HG02840 (cell line): ENCODE measurements at regions not wholly inside any gene's neighbourhood (a gene's known extent, or its start where the extent isn't known, plus 50 kb on each side); places are given as distances from the start of the nearest gene placed in this dataset.

ENCODE experiments used
- ATAC-seq: cut with Tn5 transposase; IDR thresholded peaks from one replicate; pipeline ENCODE4 v1.9.1; 2021; ENCODE audit warnings: mild to moderate bottlenecking, moderate library complexity, moderate number of reproducible peaks; ENCODE audit not compliant: unreplicated experiment, low FRiP score

DNA sequence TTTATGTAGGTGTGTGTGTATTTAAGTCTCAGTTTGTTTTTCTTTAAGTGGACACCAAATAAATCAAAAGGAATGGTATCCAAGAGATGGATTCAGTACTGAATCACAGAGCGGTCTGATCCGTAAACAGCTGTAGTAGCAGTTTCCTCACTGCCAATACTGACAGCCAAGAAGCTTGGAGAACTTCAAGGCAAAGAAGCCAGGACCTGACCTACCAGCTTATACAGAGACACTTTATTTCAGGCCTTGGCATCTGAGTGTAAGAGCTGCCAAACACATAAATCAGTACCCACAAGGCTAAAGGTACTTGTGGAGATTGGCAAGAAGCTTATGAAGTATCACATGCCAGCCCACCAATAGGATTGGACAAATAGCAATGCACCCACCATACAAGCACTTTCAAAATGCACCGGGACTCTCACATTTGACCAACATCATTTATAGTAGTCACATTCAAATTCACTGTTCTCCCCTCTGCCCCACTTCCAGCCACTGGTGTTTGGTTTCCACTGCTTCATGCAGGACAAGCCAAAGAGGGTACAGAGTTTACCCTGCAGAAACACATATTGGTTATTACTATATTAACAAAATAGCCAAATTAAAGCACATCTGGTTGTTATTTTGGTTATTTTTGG lies 357.9 kb downstream of the KLF12 start:
- ATAC-seq, result no peak

DNA sequence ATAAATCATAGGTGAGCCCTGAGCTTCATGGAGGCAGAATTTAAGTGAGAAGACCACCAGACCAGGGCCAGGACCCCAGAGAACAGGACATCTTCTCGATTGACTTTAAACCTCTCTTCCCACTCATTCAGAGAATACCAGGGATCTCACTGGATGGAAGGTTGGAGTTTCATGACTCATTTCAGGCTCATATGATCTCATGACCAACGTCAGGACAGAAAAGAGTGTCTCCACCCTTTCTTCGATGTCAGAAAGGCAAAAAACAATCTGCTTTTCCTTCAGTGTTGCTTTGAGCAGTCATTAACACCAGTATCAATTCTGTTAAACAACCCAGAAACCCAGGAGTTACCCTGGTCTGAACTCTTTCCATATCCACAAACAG lies 361.0 kb downstream of the KLF12 start:
- ATAC-seq, result no peak

DNA sequence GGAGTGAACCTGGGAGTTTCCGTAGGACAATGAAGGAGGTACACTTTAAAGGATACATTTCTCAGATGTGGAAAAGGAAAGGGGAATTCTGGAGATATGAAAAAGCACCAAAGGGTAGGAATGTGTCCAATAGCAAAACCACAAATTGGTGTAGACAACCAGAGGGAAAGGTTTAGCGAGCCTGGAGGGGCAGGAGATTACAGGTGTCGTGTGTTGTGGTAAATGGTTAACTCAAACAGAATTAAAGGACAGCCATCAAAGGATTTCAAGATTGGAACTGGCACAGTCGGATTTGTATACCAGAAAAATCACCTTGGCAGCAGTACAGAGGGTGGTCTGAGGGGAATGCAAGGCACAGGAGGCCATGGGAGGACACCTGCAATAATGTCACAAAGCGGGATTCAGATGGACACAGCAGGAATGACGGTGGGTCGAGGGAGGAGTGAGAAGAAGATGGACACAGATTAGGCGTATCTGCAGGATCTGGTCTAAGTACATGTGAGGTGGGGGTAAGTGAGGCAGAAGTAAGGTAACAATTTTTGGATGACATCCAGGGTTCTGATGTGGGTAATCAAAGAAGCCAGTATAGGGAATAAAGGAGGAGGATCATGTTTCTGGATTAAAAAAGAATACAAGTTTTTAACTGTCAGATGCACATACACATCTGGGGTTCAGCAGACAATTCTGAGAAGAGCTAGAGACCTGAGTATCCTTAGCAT lies 361.6 kb downstream of the KLF12 start:
- no peak for ATAC-seq

DNA sequence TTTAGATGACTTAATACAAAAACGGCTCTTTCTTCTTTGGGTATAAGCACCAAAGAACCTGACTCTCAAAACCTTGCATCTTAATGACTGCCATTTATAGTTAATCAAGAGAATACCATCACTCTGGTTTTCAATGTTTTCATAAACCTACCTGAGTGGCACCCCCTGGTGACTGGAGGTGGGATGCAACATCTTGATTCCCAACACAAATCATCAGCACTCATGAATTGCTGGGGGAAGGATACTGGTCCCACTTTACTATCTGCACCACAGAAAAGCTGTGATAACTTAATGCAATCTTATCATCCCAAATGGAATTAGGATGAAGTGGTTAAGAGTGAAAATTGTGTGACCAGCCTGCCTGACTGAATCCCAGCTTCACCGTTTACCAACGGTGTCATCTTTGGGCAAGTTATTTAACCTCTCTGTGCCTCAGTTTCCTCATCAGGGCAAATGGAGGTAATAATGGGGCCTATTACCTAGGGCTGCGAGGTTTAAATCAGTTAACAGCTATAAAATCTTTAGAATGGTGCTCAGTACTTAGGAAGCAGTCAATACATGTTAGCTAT lies 366.4 kb downstream of the KLF12 start:
- no peak for ATAC-seq

DNA sequence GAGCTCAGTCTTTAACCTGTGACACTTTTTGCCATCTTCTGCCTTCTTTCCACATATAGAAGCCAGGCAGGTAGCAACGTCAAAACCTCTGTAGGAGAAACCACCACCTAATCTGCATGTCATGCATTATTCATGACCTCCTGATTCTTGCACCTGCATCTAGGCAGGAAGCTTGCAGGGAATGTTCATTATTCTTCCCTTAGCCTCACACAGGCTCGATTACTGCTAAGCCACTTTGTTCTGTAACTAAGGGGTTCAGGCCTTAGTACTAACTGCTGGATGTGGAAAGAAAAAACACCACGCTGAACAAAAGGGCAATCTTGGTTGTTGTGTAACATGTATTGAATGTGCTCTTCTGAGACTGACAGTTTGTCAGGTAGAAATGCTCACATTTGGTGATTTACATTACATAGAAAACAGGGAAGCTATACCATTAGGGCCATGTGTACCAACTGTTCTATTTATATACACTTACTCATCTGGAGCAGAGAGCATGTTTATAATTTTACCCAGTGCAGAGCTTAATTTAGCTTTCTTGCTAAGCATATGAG lies 366.9 kb downstream of the KLF12 start:
- no peak for ATAC-seq

DNA sequence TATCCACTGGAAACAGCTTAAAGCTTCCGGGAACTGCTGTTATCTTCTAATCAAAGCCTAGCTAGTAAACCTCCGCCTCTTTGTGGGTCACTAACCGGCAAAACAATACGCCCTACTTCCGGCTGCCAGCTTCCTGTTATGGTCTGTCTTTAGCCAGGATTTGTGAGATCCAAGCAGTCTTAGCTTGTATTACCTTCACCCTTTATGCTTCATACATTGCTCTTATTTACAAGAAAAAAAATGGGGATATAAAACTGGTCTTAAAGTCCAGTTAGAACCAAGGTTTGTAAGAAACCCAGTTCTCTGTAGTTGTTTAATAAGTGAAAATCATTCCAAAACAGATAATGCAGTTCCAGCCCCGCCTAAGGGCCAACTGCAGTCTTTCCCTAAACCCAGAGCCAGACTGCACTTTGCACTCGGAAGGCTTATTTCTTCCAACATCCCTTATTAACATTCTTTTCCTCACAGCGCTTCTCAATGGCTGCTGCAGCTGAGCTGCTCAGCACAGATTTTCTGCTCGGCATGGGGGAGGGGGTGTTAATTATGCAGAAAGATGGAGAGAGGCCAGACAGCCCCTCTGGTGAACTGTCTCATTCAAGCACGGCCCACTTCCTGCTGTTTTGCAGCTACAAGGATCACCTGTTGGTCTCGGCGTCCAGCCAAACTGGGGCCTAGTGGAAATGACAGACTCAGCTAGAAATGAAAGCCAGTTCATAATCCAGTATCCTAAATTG lies 368.4 kb downstream of the KLF12 start:
- peak; percentile 86 for ATAC-seq

DNA sequence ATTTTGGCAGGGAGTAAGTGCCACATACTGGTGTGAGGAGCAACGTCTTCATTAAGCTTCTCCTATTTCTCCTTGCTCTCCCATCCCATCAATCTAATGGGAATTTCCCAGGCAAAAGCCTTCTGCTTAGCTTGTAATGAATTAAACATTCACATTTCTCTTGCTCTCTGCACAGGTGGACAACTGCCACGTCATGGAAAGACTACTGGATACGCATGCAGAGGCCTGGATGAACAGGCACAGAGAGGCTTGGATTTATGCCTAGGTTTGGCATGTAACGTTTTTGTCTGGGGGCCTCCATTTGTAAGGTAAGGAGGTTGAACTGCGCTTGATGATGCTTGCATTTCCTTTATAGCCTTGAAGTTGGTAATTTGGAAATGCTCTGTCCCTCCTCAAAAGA lies 374.8 kb downstream of the KLF12 start:
- no peak for ATAC-seq

DNA sequence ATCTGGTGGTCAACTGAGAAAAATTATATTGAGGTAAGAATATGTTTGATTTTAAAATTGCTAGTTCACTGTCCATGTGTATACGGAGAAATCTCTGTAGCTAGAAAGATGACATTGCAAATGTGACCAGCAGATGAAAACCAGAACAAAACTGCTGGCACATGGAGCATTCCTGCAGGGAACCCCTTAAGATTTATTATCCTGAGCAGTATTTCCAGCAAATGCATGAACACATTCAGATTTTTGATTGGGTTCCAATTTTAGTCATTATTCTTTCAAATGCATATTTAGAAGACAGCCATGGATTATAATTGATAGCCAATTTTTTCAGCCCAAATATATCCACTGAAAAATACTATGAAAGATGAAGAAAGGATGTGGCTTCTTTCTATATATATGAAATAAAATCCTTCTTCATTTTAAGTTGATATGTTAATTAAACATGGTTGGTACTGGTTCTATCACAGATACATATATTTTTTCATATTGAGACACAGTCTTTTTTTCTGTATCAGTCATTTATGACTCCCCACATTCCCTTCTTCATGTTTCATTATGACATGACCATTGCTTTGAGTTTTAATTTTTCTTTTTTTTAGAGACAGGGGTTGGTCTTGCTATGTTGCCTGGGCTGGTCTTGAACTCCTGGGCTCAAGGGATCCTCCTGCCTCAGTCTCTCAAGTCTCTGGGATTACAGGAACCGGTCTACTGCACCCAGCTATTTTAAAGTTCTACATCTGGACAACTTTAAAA lies 376.5 kb downstream of the KLF12 start:
- ATAC-seq, result no peak

DNA sequence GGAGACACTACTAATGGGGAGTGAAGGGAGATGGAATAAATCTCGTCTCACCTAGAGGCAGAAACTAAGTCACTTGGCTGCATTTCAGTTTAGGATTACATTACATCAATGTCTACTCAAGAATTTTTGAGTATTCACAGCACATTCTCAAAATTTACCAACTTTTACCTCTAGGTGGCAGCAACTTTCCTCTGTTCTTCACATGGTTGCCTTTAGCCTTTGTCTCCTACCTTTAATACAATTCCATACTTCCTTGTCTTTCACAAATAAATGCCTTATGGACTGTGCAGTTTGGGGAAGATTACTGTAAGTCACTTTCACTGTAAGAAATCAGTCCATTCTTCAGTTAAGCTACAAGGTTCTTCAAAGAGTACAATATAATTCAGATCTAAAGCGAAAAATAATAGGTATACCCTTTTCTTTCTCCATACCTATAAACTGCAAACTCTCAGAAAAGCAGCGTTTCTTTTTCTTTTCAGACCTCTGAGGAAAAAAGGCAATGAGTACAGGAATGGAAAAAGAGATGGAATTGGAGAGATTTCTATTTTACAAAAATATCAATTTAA lies 379.4 kb downstream of the KLF12 start:
- ATAC-seq, result no peak

DNA sequence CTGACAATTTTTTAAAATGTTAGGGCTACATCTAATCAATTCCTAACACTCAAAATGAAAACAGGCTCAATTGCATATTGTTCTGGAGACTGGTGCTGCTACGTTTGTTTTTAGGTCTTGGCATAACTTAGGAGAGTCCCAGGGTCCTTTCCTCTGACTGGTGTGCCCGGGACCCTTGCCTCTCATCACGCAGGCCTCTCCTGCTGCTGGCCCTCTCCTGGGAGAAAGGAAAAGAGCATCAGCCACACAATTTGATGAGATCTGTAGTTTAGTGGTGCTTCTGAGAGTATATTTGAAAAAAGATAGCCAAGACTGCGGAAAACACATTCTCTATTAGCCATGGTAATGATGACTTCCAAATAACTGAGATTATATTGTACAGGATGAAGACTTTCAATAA lies 380.0 kb downstream of the KLF12 start:
- ATAC-seq, result no peak

DNA sequence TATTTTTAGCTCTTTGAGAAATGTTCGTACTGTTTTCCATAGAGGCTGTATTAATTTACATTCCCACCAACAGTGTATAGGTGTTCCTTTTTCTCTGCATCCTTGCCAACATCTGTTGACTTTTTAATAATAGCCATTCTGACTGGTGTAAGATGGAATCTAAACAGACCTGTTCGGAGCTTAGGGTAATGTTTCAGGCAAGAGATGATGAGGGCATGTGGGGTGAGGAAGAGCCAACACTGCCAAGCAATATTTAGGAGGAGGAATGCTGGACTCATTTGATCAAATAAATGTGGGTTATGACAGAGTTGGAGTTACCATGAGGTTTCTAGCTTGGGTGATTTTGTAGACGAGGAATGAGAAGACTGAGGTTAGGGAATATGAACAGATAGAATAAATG lies 382.9 kb downstream of the KLF12 start:
- no peak for ATAC-seq

DNA sequence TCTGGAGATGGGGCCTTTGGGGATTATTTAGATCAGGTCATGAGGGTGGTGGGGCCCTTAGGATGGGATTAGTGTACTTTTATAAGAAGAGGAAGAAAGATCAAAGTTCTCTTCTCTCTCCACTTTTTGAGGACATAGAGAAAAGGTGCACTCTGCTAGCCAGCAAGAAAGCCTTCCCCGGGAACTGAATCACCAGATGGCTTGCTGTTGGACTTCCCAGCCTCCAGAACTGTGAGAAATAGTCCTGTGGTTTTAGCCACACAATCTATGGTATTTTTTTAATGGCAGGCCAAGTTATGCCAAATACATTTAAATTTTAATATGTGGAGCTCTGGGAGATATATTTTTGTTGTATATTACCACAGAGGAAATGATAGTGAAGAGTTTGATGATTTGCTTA lies 385.8 kb downstream of the KLF12 start:
- ATAC-seq, result no peak

DNA sequence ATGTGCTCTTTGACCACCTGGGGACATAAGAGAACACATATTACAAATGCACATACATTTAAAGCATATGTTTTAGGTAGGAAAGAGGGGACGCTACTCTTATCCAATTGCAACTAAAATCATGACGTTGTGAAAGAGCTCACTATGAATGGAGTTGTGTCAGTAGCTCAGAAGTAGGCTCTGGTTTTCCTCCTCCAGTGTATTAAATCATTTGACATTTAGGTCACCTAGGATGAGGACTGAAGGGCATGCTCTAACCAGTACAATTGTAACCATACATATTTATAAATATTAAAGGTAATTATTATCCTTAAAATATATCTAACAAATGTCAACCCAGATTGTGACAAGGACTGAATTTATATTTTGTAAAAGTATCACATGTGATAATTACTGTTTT lies 389.0 kb downstream of the KLF12 start:
- no peak for ATAC-seq

DNA sequence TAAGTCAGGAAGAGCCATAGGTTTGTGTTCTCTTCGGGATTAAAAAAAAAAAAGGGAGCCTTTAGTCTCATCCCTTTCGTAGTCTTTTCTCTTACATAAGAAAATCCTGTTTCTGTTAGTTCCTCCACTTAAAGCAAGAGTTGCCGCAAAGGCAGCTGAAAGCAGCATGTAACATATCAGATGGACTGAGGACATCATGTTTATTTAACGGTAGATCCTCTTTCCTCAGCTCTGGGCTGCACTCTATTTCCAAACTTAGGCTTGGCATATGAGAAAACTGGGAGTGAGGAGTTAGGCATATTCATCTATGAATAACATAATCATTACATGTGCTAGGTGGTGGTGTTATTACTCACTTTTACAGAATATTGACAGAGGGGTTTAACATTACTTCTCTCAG lies 391.2 kb downstream of the KLF12 start:
- no peak for ATAC-seq

DNA sequence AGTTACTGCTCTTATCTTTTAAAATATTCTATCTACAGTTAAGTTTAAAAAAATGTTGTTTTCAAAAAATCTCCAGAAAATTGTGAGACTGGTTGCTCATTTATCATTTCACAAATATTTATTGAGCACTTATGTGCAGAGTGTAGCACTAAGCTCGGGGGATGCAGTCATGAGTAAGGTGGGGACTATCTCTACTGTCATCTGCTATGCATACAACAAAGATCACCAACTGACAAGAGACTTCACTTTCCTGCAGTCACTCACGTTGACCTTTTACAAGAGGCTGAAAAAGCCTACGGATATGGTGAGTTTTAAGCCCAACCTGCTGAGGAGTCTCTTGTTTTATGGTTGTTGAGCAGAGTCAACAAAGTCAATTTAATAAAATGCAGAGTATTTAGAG lies 392.5 kb downstream of the KLF12 start:
- ATAC-seq, result no peak

DNA sequence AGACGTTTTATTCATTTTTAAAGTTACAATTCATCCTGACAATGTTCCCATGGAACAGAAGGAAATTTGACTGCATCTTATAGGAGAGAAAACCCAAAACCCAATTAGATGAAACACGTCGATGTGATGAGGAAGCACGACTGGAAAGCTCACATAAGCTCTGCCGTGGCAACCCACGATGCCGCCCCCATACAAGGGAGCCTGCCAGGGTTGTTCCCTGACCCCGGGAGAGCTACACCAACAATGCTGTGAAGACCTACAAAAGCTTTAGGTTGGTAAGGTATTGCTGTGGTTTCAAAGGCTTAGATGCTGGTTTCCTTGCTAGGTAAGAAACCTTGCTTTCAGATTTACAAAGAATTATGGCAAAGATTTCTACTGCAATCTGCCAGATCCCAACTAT lies 393.1 kb downstream of the KLF12 start:
- ATAC-seq, result no peak

DNA sequence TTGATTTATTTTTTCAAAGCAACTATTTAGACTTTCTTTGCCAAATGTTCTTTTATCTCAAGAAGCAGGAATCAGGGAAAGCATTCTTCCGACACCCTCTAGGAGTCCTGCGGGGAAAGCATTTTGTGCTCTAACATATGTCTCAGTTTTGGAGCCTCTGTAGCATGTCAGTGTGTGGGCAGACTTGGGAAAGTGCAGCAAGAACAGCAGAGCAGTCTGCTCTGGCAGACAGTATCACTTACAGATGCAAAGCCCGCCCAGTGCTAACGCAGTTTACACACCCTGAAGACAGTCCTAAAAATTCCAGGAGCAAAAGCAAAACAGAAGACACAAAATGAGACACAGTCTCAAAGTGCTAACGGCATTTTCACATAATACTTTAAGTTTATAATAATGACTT lies 393.5 kb downstream of the KLF12 start:
- no peak for ATAC-seq

DNA sequence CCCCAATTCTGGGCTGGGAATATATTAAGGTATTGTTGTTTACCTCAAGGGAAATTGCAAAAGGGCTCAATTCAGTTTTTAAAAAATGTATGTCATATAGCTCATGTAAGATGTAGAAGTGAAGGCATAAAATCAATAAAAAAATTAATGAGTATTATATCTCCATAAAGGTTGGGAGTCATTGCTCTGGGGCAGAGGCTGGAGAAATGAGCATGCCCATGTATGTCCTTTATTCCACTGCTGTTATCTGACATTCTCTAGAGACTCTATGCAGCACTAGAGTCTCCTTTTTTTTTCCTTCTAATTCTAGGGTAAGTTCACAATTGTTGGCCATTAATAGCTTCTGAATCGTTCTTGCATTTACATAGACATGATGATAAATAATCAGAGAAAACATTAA lies 394.8 kb downstream of the KLF12 start:
- ATAC-seq, result no peak

DNA sequence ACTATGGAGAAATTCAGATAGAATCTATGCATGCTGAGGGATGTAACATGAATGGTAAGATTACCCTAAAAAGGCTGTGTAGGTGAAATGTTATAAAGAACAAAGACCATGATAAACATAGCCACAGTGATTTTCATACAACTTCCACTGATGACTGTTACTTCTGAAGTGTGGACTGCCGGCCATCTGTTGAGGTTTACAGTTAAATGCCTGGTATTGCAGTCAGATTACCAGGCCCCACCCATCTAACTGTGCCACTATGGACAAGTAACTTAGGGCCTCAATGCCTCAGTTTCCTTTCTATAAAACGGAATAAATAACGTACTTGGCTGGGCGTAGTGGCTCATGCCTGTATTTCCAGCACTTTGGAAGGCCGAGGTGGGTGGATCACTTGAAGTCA lies 395.6 kb downstream of the KLF12 start:
- ATAC-seq, result no peak

DNA sequence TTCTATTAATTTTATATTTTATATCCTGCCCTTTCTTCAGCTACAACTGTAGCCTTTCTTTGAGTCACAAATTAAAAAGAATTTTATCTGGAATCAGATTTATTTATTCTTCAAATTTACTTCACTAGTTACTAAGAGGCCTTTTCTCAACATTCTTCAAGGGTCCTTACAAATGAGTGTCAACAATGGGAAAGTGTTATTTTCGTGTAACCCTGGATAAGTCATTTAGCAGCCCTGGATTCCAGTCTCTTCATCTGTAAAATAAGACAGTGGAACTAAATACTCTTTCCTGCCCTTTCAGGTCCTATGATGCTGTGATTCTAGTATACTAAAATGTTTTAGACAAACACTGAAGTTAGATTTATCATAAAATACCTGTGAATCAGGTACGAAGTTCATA lies 397.0 kb downstream of the KLF12 start:
- ATAC-seq, result no peak
